ENCODE measurements at regions not wholly inside any gene's neighbourhood (a gene's known extent, or its start where the extent isn't known, plus 50 kb on each side); places are given as distances from the start of the nearest gene placed in this dataset.

DNA sequence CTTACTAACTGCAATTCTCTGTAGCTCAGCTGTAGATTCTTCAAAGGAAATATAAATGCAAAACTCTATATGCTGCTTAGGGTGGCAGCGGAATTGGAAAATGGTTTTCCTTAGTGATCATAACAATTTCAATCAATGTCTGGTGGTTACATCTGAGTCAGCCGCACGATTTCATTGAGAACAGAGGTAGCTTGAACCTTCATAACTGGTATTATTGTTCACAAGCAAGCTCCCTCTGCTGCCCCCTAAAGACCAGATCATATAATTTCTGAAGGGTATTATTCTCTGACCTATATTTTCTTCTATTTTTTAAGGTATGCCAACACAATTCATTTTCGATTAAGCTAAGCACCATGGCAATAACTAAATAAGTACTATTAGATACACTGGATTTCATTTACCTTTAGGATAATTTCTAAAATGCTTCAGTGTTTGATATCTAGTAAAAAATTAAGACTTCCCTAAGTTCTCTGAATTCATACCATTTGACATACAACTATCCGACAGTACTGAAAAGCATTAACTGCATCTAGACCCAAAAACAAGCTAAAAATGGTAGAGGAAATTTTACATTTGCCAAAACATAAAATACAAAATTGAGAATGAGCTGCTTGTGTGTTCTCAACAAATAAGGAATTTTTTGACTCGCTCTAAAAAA lies 181.1 kb upstream of the SPEF2 start:
- TF ChIP-seq CTCF (IDR thresholded peaks at IDR 0.05) (no peak), POLR2A (IDR thresholded peaks at IDR 0.05) (no peak), POLR2AphosphoS5 (IDR thresholded peaks at IDR 0.05; ENCODE audit: insufficient read depth in 1 of 2, low read depth in 1 of 2) (no peak)

All from vagina (tissue), 2 donors.